Fibroblast of the aortic adventitia (primary cell): ENCODE measurements at regions not wholly inside any gene's neighbourhood (a gene's known extent, or its start where the extent isn't known, plus 50 kb on each side); places are given as distances from the start of the nearest gene placed in this dataset.
"Not testable (repeated sequence)": the region's sequence is repeated elsewhere in the genome, so short reads cannot be mapped to it uniquely, and the experiment has no call there.

Experiments
- DNase-seq: peaks from one replicate; pipeline ENCODE4 v3.0.0-alpha.2; 2010; ENCODE audit warnings: low read depth
- H3K4me3 ChIP-seq: 2 replicates; pipeline ENCODE4 v1.5.1; 2011; ENCODE audit warnings: low read depth, mild to moderate bottlenecking, control low read depth, low read length, moderate library complexity
- CTCF ChIP-seq: IDR thresholded peaks from 2 replicates; pipeline ENCODE4 v1.5.1; 2011; ENCODE audit warnings: mild to moderate bottlenecking, low read length, control low read depth, inconsistent platforms; ENCODE audit not compliant: insufficient read depth

- not testable (repeated sequence) for H3K4me3 ChIP-seq, DNase-seq
These were observed 61.2 kb upstream of the MINDY3 start for GRCh38 chr10:15921423-15921945.

GRCh38 chr10:15931376-15931775 is 71.1 kb upstream of the MINDY3 start:
- H3K4me3 ChIP-seq, result no peak overlapping the region
- DNase-seq, result no peak
- no peak for TF ChIP-seq CTCF

- H3K4me3 ChIP-seq, DNase-seq: not testable (repeated sequence)
These were observed 79.2 kb upstream of the MINDY3 start for GRCh38 chr10:15939543-15939942.

GRCh38 chr10:15943426-15943825 is 83.1 kb upstream of the MINDY3 start:
- DNase-seq, result no peak
- no peak for TF ChIP-seq CTCF
- H3K4me3 ChIP-seq, result no peak overlapping the region

- no peak for DNase-seq
- TF ChIP-seq CTCF, result no peak
- no peak overlapping the region for H3K4me3 ChIP-seq
These were observed 93.9 kb upstream of the MINDY3 start for GRCh38 chr10:15954188-15954587.

GRCh38 chr10:15960277-15960676 is 100.0 kb upstream of the MINDY3 start:
- TF ChIP-seq CTCF, result no peak
- H3K4me3 ChIP-seq, result no peak overlapping the region
- no peak for DNase-seq

GRCh38 chr10:15972736-15973135 is 112.4 kb upstream of the MINDY3 start:
- not testable (repeated sequence) for DNase-seq, H3K4me3 ChIP-seq

GRCh38 chr10:15985690-15986089 is 125.4 kb upstream of the MINDY3 start:
- DNase-seq, result no peak
- H3K4me3 ChIP-seq, result no peak overlapping the region
- TF ChIP-seq CTCF, result no peak
